CD4-positive, alpha-beta T cell treated with Interleukin-15 for 1 hour (primary cell): ENCODE measurements at regions not wholly inside any gene's neighbourhood (a gene's known extent, or its start where the extent isn't known, plus 50 kb on each side); places are given as distances from the start of the nearest gene placed in this dataset.
"Not testable (repeated sequence)": the region's sequence is repeated elsewhere in the genome, so short reads cannot be mapped to it uniquely, and the experiment has no call there.

ENCODE experiments used
- DNase-seq: peaks from one replicate; pipeline ENCODE4 v3.0.0-alpha.2; 2020

DNA sequence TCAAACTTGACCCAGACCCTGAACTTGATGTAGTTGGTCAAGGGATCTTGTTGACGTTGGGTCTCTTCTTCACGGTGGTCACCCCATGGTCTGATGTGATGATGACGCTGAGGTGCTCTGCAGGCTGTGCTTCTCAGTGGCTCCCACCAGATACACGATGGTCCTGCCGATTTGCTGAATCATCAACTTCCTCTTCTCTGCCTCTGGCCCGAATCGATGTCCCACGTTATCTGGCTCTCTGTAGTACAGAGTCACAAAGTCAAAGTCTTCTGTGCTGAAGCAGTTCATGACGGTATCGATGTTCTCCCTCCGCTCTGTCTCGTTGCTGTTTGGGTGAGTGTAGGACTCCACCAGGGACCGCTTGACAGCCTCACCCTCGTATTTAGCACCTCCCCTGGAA, 58.5 kb upstream of the ZNF195 start:
- not testable (repeated sequence) for DNase-seq

DNA sequence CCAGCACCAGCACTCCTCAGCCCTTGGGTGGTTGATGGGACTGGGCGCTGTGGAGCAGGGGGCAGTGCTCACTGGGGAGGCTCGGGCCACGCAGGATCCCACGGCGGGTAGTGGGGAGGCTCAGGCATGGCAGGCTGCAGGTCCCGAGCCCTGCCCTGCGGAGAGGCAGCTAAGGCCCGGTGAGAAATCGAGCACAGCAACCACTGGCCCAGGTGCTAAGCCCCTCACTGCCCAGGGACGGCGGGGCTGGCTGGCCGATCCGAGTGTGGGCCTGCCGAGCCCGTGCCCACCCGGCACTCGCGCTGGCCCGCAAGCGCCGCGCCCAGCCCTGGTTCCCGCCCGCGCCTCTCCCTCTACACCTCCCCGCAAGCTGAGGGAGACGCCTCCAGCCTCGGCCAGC, 56.0 kb upstream of the ZNF195 start:
- no peak for DNase-seq

DNA sequence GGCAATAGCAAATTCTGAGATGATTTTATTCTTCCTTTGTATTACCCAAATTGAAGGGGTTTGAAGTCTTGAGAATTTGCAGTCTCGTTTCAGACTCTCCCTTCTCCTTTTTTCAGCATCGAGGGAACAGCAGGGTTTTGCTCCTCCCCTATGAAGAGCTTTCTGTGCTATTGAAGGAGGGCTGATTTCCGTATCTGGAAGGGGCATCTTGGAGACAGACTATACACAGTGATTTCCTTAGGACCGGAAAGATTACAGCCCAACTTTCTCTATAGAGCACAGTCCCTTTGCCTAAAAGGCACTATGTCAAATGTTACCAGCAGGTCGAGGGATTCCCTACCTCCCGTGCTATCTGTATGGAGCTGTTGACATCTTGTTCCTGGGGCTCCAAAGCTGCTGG, 50.2 kb upstream of the ZNF195 start:
- not testable (repeated sequence) for DNase-seq
